Central memory CD4-positive, alpha-beta T cell (primary cell): ENCODE measurements at regions not wholly inside any gene's neighbourhood (a gene's known extent, or its start where the extent isn't known, plus 50 kb on each side); places are given as distances from the start of the nearest gene placed in this dataset.
"Not testable (repeated sequence)": the region's sequence is repeated elsewhere in the genome, so short reads cannot be mapped to it uniquely, and the experiment has no call there.

Source experiments
- DNase-seq: peaks from one replicate; pipeline ENCODE4 v3.0.0; 2022

GRCh38 chr15:84421513-84422181 is 179.2 kb upstream of the ZSCAN2 start:
- DNase-seq = peak; percentile 17

GRCh38 chr15:84425327-84425726 is 175.5 kb upstream of the ZSCAN2 start:
- not testable (repeated sequence) for DNase-seq

- DNase-seq = not testable (repeated sequence)
These were observed 127.4 kb upstream of the ZSCAN2 start for GRCh38 chr15:84473305-84473877.

- not testable (repeated sequence) for DNase-seq
These were observed 124.3 kb upstream of the ZSCAN2 start for GRCh38 chr15:84476364-84477033.

GRCh38 chr15:84477550-84477949 is 123.3 kb upstream of the ZSCAN2 start:
- not testable (repeated sequence) for DNase-seq

GRCh38 chr15:84480174-84480681 is 120.6 kb upstream of the ZSCAN2 start:
- DNase-seq = not testable (repeated sequence)

GRCh38 chr15:84483859-84484258 is 117.0 kb upstream of the ZSCAN2 start:
- not testable (repeated sequence) for DNase-seq

GRCh38 chr15:84500165-84500889 is 100.5 kb upstream of the ZSCAN2 start:
- DNase-seq = peak; percentile 3

- DNase-seq = not testable (repeated sequence)
These were observed 97.7 kb upstream of the ZSCAN2 start for GRCh38 chr15:84503101-84503500.

- not testable (repeated sequence) for DNase-seq
These were observed 95.3 kb upstream of the ZSCAN2 start for GRCh38 chr15:84505552-84505951.

GRCh38 chr15:84512324-84512723 is 88.5 kb upstream of the ZSCAN2 start:
- not testable (repeated sequence) for DNase-seq

- not testable (repeated sequence) for DNase-seq
These were observed 84.0 kb upstream of the ZSCAN2 start for GRCh38 chr15:84516773-84517172.

GRCh38 chr15:84525491-84526344 is 75.1 kb upstream of the ZSCAN2 start:
- DNase-seq = not testable (repeated sequence)

- DNase-seq = not testable (repeated sequence)
These were observed 70.1 kb upstream of the ZSCAN2 start for GRCh38 chr15:84530751-84531150.

- DNase-seq = not testable (repeated sequence)
These were observed 69.6 kb upstream of the ZSCAN2 start for GRCh38 chr15:84531223-84531622.

- not testable (repeated sequence) for DNase-seq
These were observed 69.0 kb upstream of the ZSCAN2 start for GRCh38 chr15:84531709-84532367.

GRCh38 chr15:84533705-84534104 is 67.1 kb upstream of the ZSCAN2 start:
- DNase-seq = not testable (repeated sequence)

GRCh38 chr15:84534561-84535235 is 66.1 kb upstream of the ZSCAN2 start:
- DNase-seq = not testable (repeated sequence)

GRCh38 chr15:84536181-84536580 is 64.6 kb upstream of the ZSCAN2 start:
- not testable (repeated sequence) for DNase-seq

- DNase-seq = not testable (repeated sequence)
These were observed 56.2 kb upstream of the ZSCAN2 start for GRCh38 chr15:84544586-84544985.

GRCh38 chr15:84547150-84547549 is 53.7 kb upstream of the ZSCAN2 start:
- not testable (repeated sequence) for DNase-seq
